CD4-positive, alpha-beta T cell (primary cell): ENCODE measurements at regions not wholly inside any gene's neighbourhood (a gene's known extent, or its start where the extent isn't known, plus 50 kb on each side); places are given as distances from the start of the nearest gene placed in this dataset.
"Not testable (repeated sequence)": the region's sequence is repeated elsewhere in the genome, so short reads cannot be mapped to it uniquely, and the experiment has no call there.

ENCODE experiments used
- ATAC-seq: fragments of 200-7000 bp; cut with Tn5 transposase; one replicate; pipeline ENCODE4 v1.10.0; 2022; ENCODE audit warnings: mild to moderate bottlenecking; ENCODE audit not compliant: poor library complexity
- CTCF ChIA-PET: fragments of 350-600 bp; sonication (Branson Sonifier 250); formaldehyde crosslinking; loops from one replicate; lab custom pipeline; 2021; ENCODE audit warnings: antibody characterized with exemption, inconsistent platforms; lab: Charles Lee
- POLR2A ChIA-PET: fragments of 350-600 bp; sonication (Branson Sonifier 250); formaldehyde crosslinking; loops from one replicate; lab custom pipeline; 2021; ENCODE audit warnings: antibody characterized with exemption, inconsistent platforms; lab: Charles Lee
- DNase-seq, 14 experiments: peaks; one replicate each; pipeline ENCODE4 v3.0.0-alpha.2; 2013 to 2020; ENCODE audit warnings: mixed read lengths in 2 of 14
- H3K27ac ChIP-seq, 2 donors: one replicate each; pipeline versions ENCODE4 v1.5.1 to v1.7.0; 2013; ENCODE audit warnings: low read length in 2 of 2, low read depth in 1 of 2, mild to moderate bottlenecking in 1 of 2
- H3K27me3 ChIP-seq, 2 experiments: 1 replicate in 1 of 2; 2 replicates in 1 of 2; pipeline versions ENCODE4 v1.6.1 to v1.7.0; 2013; ENCODE audit warnings: low read length in 2 of 2, control low read depth in 1 of 2, mild to moderate bottlenecking in 1 of 2, moderate library complexity in 1 of 2; ENCODE audit not compliant: insufficient read depth in 2 of 2, control insufficient read depth in 1 of 2
- H3K36me3 ChIP-seq: one replicate; pipeline ENCODE4 v1.6.1; 2013; ENCODE audit warnings: low read length, control low read depth; ENCODE audit not compliant: insufficient read depth
- H3K4me1 ChIP-seq: one replicate; pipeline ENCODE4 v1.6.1; 2013; ENCODE audit warnings: low read length, control low read depth; ENCODE audit not compliant: insufficient read depth
- H3K4me3 ChIP-seq: one replicate; pipeline ENCODE4 v1.5.1; 2013; ENCODE audit warnings: mild to moderate bottlenecking, low read length, moderate library complexity
- H3K9me3 ChIP-seq, 2 experiments: 1 replicate in 1 of 2; 2 replicates in 1 of 2; pipeline versions ENCODE4 v1.6.1 to v1.7.0; 2013; ENCODE audit warnings: low read length in 2 of 2, mild to moderate bottlenecking in 2 of 2, control low read depth in 1 of 2, moderate library complexity in 1 of 2; ENCODE audit not compliant: control insufficient read depth in 1 of 2, insufficient read depth in 1 of 2
- H3K27ac Mint-ChIP-seq: one replicate; pipeline ENCODE4 v1.8.0; 2020; ENCODE audit warnings: mixed read lengths
- H3K27me3 Mint-ChIP-seq: one replicate; pipeline ENCODE4 v1.8.0; 2021; ENCODE audit warnings: mixed read lengths
- H3K36me3 Mint-ChIP-seq: one replicate; pipeline ENCODE4 v1.8.0; 2021; ENCODE audit warnings: low read depth, mixed read lengths
- H3K4me1 Mint-ChIP-seq: one replicate; pipeline ENCODE4 v1.8.0; 2021; ENCODE audit warnings: low read depth, mixed read lengths
- H3K4me3 Mint-ChIP-seq: one replicate; pipeline ENCODE4 v1.8.0; 2020; ENCODE audit warnings: mild to moderate bottlenecking, mixed read lengths
- H3K9me3 Mint-ChIP-seq: one replicate; pipeline ENCODE4 v1.8.0; 2020; ENCODE audit warnings: mixed read lengths
- intact Hi-C, 2 experiments: fragments of 100-400 bp; cut with DNase I in 1 of 2; cut with micrococcal nuclease in 1 of 2; formaldehyde crosslinking; loops; one replicate each; pipeline versions ENCODE4 v1.15.1 to v1.9.0; 2023 to 2025; cut with DNase I, micrococcal nuclease
- TF ChIP-seq, protein P1 (sequence below): fragments of 200-600 bp; IDR thresholded peaks from one replicate; pipeline ENCODE4 v1.8.0; 2022; ENCODE audit warnings: antibody characterized with exemption, mild to moderate bottlenecking

DNA sequence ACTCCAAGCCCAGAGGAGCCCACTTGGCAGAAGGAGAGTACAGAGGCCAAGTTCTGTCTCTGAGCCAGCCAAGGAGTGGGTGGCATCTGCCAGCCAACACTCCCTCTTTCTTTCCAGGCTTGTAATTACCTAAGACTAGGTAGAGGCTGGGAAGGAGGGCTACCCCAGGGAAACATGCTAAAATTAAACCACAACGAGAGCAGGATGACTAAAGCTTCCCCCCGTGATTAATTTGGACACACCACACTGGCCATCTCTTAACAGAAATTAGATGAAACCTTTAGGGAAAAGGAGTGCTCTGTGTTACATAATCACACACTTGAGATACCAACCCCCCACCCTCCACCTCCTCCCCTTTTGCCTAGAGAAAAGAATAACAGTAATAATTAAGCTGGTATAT is 102.1 kb upstream of the ZC3H12A start:
- H3K27ac ChIP-seq = no peak overlapping the region
- peaks cover 0 to 7% of the 10 kb centered on the region in 2 experiments for H3K9me3 ChIP-seq
- H3K4me3 ChIP-seq = no peak overlapping the region
- TF ChIP-seq, protein P1, sequence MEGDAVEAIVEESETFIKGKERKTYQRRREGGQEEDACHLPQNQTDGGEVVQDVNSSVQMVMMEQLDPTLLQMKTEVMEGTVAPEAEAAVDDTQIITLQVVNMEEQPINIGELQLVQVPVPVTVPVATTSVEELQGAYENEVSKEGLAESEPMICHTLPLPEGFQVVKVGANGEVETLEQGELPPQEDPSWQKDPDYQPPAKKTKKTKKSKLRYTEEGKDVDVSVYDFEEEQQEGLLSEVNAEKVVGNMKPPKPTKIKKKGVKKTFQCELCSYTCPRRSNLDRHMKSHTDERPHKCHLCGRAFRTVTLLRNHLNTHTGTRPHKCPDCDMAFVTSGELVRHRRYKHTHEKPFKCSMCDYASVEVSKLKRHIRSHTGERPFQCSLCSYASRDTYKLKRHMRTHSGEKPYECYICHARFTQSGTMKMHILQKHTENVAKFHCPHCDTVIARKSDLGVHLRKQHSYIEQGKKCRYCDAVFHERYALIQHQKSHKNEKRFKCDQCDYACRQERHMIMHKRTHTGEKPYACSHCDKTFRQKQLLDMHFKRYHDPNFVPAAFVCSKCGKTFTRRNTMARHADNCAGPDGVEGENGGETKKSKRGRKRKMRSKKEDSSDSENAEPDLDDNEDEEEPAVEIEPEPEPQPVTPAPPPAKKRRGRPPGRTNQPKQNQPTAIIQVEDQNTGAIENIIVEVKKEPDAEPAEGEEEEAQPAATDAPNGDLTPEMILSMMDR = no peak
- no peak for DNase-seq
- ChIA-PET CTCF (no interaction called here), POLR2A (no interaction called here)
- intact Hi-C loops = no loop called here
- H3K27me3 Mint-ChIP-seq = peaks cover 41% of the 10 kb centered on the region
- ATAC-seq = no peak
- no peaks in the 10 kb centered on the region for H3K4me1 ChIP-seq
- H3K9me3 Mint-ChIP-seq = peaks cover 7% of the 10 kb centered on the region
- H3K4me1 Mint-ChIP-seq = no peaks in the 10 kb centered on the region
- no peaks in the 10 kb centered on the region for H3K36me3 Mint-ChIP-seq
- no peaks in the 10 kb centered on the region for H3K36me3 ChIP-seq
- no peak overlapping the region for H3K4me3 Mint-ChIP-seq
- peaks cover 0 to 4% of the 10 kb centered on the region in 2 experiments for H3K27me3 ChIP-seq
- H3K27ac Mint-ChIP-seq = no peak overlapping the region

DNA sequence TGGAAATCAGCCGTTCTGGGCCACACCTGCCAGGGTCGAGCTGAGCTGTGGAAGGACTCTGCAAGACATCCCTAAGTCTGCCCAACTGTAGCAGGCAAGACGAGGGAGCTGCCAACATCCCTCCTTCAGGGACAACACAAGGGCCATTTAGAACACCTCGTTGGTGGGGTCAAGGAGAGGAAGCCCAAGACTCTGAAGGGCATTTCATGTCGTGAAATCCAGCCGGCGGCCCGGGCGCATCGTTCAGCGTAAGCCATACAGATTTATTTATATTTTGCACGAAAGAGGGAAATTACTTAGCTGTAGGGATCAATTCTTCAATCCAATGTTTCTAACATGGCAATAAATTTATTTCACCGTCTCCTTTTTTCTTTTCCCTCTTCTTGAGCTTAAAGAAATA is 101.7 kb upstream of the ZC3H12A start:
- H3K9me3 ChIP-seq = peaks cover 0 to 7% of the 10 kb centered on the region in 2 experiments
- Mint-ChIP-seq H3K4me3 (no peak overlapping the region), H3K27ac (no peak overlapping the region), H3K36me3 (no peaks in the 10 kb centered on the region), H3K9me3 (peaks cover 10% of the 10 kb centered on the region), H3K4me1 (no peaks in the 10 kb centered on the region), H3K27me3 (peaks cover 44% of the 10 kb centered on the region)
- TF ChIP-seq, protein P1 = no peak
- H3K27ac ChIP-seq = no peak overlapping the region
- H3K36me3 ChIP-seq = no peaks in the 10 kb centered on the region
- intact Hi-C loops = no loop called here
- no peaks in the 10 kb centered on the region for H3K4me1 ChIP-seq
- ATAC-seq (no peak), DNase-seq (no peak)
- ChIA-PET CTCF (no interaction called here), POLR2A (no interaction called here)
- no peak overlapping the region for H3K4me3 ChIP-seq
- H3K27me3 ChIP-seq = peaks cover 0 to 4% of the 10 kb centered on the region in 2 experiments

DNA sequence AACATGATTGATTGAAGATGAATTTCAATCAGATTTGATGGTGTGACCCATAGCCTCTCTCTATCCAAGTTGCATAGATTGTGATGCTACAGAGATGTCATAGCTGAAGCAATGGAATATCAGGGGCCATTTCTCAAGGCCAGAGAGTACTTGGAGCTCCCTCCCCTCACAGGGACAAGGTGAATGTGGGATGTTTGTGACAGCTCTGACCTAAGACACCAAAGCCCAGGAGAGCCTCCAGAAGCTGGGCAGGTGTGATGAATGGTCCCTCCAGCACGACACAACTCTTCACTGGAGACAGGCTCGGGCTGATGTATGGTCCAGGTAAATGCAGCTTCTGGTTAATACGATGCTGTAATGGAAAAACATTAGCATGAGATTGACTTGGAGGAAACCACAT is 101.0 kb upstream of the ZC3H12A start:
- Mint-ChIP-seq H3K36me3 (no peaks in the 10 kb centered on the region), H3K27me3 (peaks cover 45% of the 10 kb centered on the region), H3K4me1 (no peaks in the 10 kb centered on the region), H3K4me3 (no peak overlapping the region), H3K9me3 (peaks cover 10% of the 10 kb centered on the region), H3K27ac (no peak overlapping the region)
- TF ChIP-seq, protein P1 = no peak
- POLR2A ChIA-PET = no interaction called here
- H3K27ac ChIP-seq = no peak overlapping the region
- ATAC-seq = no peak
- intact Hi-C loops = no loop called here
- H3K36me3 ChIP-seq = no peaks in the 10 kb centered on the region
- peaks cover 0 to 4% of the 10 kb centered on the region in 2 experiments for H3K27me3 ChIP-seq
- no peaks in the 10 kb centered on the region for H3K4me1 ChIP-seq
- no peak for DNase-seq
- H3K4me3 ChIP-seq = no peak overlapping the region
- CTCF ChIA-PET = no interaction called here
- H3K9me3 ChIP-seq = peaks cover 0 to 7% of the 10 kb centered on the region in 2 experiments

DNA sequence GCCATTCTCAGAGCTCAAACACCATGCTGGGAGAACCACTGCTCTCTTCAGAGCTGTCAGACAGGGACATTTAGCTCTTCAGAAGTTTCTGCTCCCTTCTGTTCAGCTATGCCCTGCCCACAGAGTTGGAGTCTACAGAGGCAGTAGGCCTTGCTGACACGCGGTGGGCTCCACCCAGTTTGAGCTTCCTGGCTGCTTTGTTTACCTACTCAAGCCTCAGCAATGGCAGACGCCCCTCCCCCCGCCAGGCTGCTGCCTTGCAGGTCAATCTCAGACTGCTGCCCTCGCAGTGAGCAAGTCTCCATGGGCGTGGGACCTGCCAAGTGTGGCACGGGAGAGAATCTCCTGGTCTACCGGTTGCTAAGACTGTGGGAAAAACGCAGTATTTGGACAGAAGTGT is 93.8 kb upstream of the ZC3H12A start:
- intact Hi-C loops, POLR2A ChIA-PET, H3K4me1 ChIP-seq, H3K27ac ChIP-seq, DNase-seq, H3K4me3 ChIP-seq, ATAC-seq, CTCF ChIA-PET, H3K9me3 Mint-ChIP-seq, H3K4me1 Mint-ChIP-seq, H3K4me3 Mint-ChIP-seq, H3K9me3 ChIP-seq, H3K27ac Mint-ChIP-seq, H3K36me3 ChIP-seq, H3K36me3 Mint-ChIP-seq: not testable (repeated sequence)
- H3K27me3 ChIP-seq = peaks cover 11 to 19% of the 10 kb centered on the region in 2 experiments
- peaks cover 51% of the 10 kb centered on the region for H3K27me3 Mint-ChIP-seq
